ENCODE measurements at regions not wholly inside any gene's neighbourhood (a gene's known extent, or its start where the extent isn't known, plus 50 kb on each side); places are given as distances from the start of the nearest gene placed in this dataset.
"Not testable (repeated sequence)": the region's sequence is repeated elsewhere in the genome, so short reads cannot be mapped to it uniquely, and the experiment has no call there.

GRCh38 chr2:16454621-16455020 is 211.0 kb downstream of the CYRIA start:
- no peak for DNase-seq

- no peak for DNase-seq
Measured at GRCh38 chr2:16452123-16452522, 213.5 kb downstream of the CYRIA start.

- no peak for DNase-seq
Measured at GRCh38 chr2:16446706-16447105, 218.9 kb downstream of the CYRIA start.

- no peak for DNase-seq
Measured at GRCh38 chr2:16442971-16443370, 222.7 kb downstream of the CYRIA start.

- no peak for DNase-seq
Measured at GRCh38 chr2:16441431-16441830, 224.2 kb downstream of the CYRIA start.

GRCh38 chr2:16440898-16441297 is 224.7 kb downstream of the CYRIA start:
- no peak for DNase-seq

- DNase-seq, result no peak
Measured at GRCh38 chr2:16438613-16439321, 226.9 kb downstream of the CYRIA start.

GRCh38 chr2:16437189-16437588 is 228.4 kb downstream of the CYRIA start:
- no peak for DNase-seq

GRCh38 chr2:16434393-16434792 is 231.2 kb downstream of the CYRIA start:
- DNase-seq, result no peak

GRCh38 chr2:16430846-16431245 is 234.8 kb downstream of the CYRIA start:
- DNase-seq, result no peak

- DNase-seq, result no peak
Measured at GRCh38 chr2:16429431-16430145, 236.0 kb downstream of the CYRIA start.

- DNase-seq, result no peak
Measured at GRCh38 chr2:16429002-16429401, 236.6 kb downstream of the CYRIA start.

- no peak for DNase-seq
Measured at GRCh38 chr2:16425462-16426336, 239.9 kb downstream of the CYRIA start.

GRCh38 chr2:16420421-16420820 is 245.2 kb downstream of the CYRIA start:
- no peak for DNase-seq

GRCh38 chr2:16417726-16418125 is 247.9 kb downstream of the CYRIA start:
- DNase-seq, result no peak

- no peak for DNase-seq
Measured at GRCh38 chr2:16416651-16417050, 249.0 kb downstream of the CYRIA start.

GRCh38 chr2:16415861-16416260 is 249.8 kb downstream of the CYRIA start:
- DNase-seq, result not testable (repeated sequence)

GRCh38 chr2:16413947-16414346 is 251.7 kb downstream of the CYRIA start:
- DNase-seq, result no peak

- DNase-seq, result no peak
Measured at GRCh38 chr2:16413285-16413684, 252.3 kb downstream of the CYRIA start.

GRCh38 chr2:16412321-16413030 is 253.2 kb downstream of the CYRIA start:
- DNase-seq, result no peak

GRCh38 chr2:16411788-16412187 is 253.8 kb downstream of the CYRIA start:
- no peak for DNase-seq

- DNase-seq, result no peak
Measured at GRCh38 chr2:16409849-16410248, 255.8 kb downstream of the CYRIA start.

GRCh38 chr2:16409006-16409390 is 256.6 kb downstream of the CYRIA start:
- DNase-seq, result no peak

Data from CD4-positive, alpha-beta T cell treated with Interleukin-12 subunit alpha and Interleukin-12 subunit beta, for 1 hour (primary cell).